DND-41 (cell line): ENCODE measurements at regions not wholly inside any gene's neighbourhood (a gene's known extent, or its start where the extent isn't known, plus 50 kb on each side); places are given as distances from the start of the nearest gene placed in this dataset.

Source experiments
- ATAC-seq: fragments of 200-7000 bp; cut with Tn5 transposase; 3 replicates; pipeline ENCODE4 v1.9.1; 2021; ENCODE audit warnings: low read depth; ENCODE audit not compliant: insufficient read depth
- DNase-seq: peaks from one replicate; pipeline ENCODE4 v3.0.0-alpha.2; 2020
- H2AFZ ChIP-seq: 2 replicates; pipeline ENCODE4 v1.6.0; 2012; ENCODE audit warnings: low read depth, low read length
- H3K27ac ChIP-seq: 2 replicates; pipeline ENCODE4 v1.5.1; 2012; ENCODE audit warnings: low read length, inconsistent platforms
- H3K27me3 ChIP-seq: fragments of 200-600 bp; sonication (generic); 2 replicates; pipeline ENCODE4 v1.6.0; 2012; ENCODE audit warnings: low read length, mild to moderate bottlenecking, inconsistent platforms; ENCODE audit not compliant: insufficient read depth, poor library complexity
- H3K36me3 ChIP-seq: 2 replicates; pipeline ENCODE4 v1.5.1; 2012; ENCODE audit warnings: low read length, inconsistent platforms; ENCODE audit not compliant: insufficient read depth
- H3K4me1 ChIP-seq: 2 replicates; pipeline ENCODE4 v1.5.1; 2012; ENCODE audit warnings: mild to moderate bottlenecking, low read length; ENCODE audit not compliant: insufficient read depth
- H3K4me2 ChIP-seq: 2 replicates; pipeline ENCODE4 v1.6.0; 2012; ENCODE audit warnings: mild to moderate bottlenecking, moderate library complexity, low read length, inconsistent platforms; ENCODE audit not compliant: insufficient read depth
- H3K4me3 ChIP-seq, 2 experiments: fragments of 200-600 bp in 1 of 2; shearing (Covaris generic) in 1 of 2; 2 replicates each; pipeline ENCODE4 v1.5.1; 2012 to 2016; ENCODE audit warnings: inconsistent platforms in 2 of 2, low read length in 2 of 2, mild to moderate bottlenecking in 2 of 2, low read depth in 1 of 2, moderate library complexity in 1 of 2
- H3K79me2 ChIP-seq: 2 replicates; pipeline ENCODE4 v1.6.0; 2012; ENCODE audit warnings: low read length, inconsistent platforms; ENCODE audit not compliant: insufficient read depth
- H3K9ac ChIP-seq: 2 replicates; pipeline ENCODE4 v1.6.0; 2012; ENCODE audit warnings: low read depth, mild to moderate bottlenecking, inconsistent platforms, low read length, moderate library complexity
- H3K9me3 ChIP-seq: 2 replicates; pipeline ENCODE4 v1.5.1; 2012; ENCODE audit warnings: low read length, moderate library complexity, mild to moderate bottlenecking, inconsistent platforms; ENCODE audit not compliant: insufficient read depth, severe bottlenecking
- H4K20me1 ChIP-seq: 2 replicates; pipeline ENCODE4 v1.6.0; 2012; ENCODE audit warnings: low read length; ENCODE audit not compliant: insufficient read depth
- EZH2 ChIP-seq: IDR thresholded peaks from 3 replicates; pipeline ENCODE4 v1.6.1; 2012; ENCODE audit warnings: borderline replicate concordance, low read depth, mild to moderate bottlenecking, moderate library complexity, low read length, inconsistent platforms; ENCODE audit not compliant: severe bottlenecking
- TF ChIP-seq, protein P1 (sequence below): IDR thresholded peaks from 2 replicates; pipeline ENCODE4 v1.5.1; 2012; ENCODE audit warnings: borderline replicate concordance, low read length, moderate library complexity, mild to moderate bottlenecking; ENCODE audit not compliant: poor library complexity, severe bottlenecking; ENCODE audit errors: extremely low read depth

DNA sequence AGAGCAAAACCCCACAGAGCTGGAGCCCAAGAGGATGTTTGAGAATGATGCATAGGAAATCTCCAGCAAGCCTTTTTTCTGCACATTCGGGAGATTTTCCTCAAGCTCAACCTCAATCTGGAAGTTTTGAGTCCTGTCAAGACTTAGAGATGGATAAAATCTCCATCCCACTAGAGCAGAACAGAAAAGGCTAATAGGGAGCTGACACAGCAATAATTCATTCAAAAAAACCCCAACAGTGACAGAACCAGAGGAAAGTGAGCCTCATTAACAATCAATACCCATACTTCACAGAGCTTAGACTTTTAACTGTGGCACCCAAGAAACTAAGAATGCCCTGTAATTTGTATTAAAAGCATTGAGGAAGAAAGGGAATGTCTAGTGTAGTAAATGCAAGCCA is 115.9 kb upstream of the BDNF start:
- Histone ChIP-seq H3K9me3 (no peaks in the 10 kb centered on the region), H3K4me1 (no peaks in the 10 kb centered on the region), H3K27ac (no peak overlapping the region), H3K79me2 (no peaks in the 10 kb centered on the region), H3K27me3 (no peaks in the 10 kb centered on the region), H4K20me1 (no peaks in the 10 kb centered on the region), H3K4me2 (no peak overlapping the region), H3K36me3 (no peaks in the 10 kb centered on the region), H2AFZ (no peak overlapping the region), H3K4me3 (no peak overlapping the region), H3K9ac (no peak overlapping the region)
- DNase-seq = no peak
- no peak for ATAC-seq
- TF ChIP-seq, protein P1, sequence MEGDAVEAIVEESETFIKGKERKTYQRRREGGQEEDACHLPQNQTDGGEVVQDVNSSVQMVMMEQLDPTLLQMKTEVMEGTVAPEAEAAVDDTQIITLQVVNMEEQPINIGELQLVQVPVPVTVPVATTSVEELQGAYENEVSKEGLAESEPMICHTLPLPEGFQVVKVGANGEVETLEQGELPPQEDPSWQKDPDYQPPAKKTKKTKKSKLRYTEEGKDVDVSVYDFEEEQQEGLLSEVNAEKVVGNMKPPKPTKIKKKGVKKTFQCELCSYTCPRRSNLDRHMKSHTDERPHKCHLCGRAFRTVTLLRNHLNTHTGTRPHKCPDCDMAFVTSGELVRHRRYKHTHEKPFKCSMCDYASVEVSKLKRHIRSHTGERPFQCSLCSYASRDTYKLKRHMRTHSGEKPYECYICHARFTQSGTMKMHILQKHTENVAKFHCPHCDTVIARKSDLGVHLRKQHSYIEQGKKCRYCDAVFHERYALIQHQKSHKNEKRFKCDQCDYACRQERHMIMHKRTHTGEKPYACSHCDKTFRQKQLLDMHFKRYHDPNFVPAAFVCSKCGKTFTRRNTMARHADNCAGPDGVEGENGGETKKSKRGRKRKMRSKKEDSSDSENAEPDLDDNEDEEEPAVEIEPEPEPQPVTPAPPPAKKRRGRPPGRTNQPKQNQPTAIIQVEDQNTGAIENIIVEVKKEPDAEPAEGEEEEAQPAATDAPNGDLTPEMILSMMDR = no peak
- no peak for TF ChIP-seq EZH2

DNA sequence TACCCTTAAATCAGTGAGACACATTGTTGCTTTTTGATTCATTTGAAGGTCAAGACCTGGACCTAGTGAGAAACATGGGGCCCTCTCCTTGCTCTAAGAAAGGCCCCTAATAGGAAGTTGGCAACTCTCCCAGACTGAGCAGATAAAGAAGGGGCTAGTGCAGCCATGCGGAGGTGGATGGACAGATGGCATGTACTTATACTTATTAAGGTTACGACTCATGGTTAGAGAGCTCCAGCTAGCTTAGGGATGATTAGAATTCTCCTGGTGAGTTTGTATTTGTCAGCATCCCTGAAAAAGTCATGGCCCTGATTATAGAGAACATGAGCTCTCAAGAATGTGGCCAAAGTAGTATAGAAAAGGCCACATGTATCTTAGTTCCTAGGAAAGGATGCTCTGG is 112.1 kb upstream of the BDNF start:
- H3K4me2 ChIP-seq = no peak overlapping the region
- no peak overlapping the region for H2AFZ ChIP-seq
- no peaks in the 10 kb centered on the region for H4K20me1 ChIP-seq
- TF ChIP-seq, protein P1 = no peak
- TF ChIP-seq EZH2 = no peak
- H3K27ac ChIP-seq = no peak overlapping the region
- ATAC-seq = no peak
- no peak for DNase-seq
- no peaks in the 10 kb centered on the region for H3K27me3 ChIP-seq
- no peaks in the 10 kb centered on the region for H3K9me3 ChIP-seq
- no peak overlapping the region for H3K4me3 ChIP-seq
- H3K4me1 ChIP-seq = no peaks in the 10 kb centered on the region
- H3K36me3 ChIP-seq = no peaks in the 10 kb centered on the region
- H3K9ac ChIP-seq = no peak overlapping the region
- H3K79me2 ChIP-seq = no peaks in the 10 kb centered on the region

DNA sequence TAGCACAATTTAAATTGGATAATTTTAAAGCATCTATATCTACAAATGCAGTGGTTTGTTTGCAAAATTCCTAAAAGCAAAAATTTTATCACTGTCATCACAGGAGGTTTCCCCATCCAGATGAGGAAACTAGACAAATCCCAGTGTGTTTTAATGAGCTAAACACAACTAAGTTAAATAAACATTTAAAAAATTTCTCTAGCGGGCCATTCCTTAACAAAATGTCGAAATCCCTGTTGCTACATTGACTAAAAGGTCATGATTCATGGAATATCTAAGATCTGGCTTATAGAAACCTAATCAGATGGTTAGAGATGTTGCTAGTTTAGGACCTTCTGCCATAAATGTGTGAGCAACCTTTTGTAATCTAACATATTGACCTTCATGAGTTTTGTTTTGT is 107.3 kb upstream of the BDNF start:
- Histone ChIP-seq H3K27ac (no peak overlapping the region), H3K36me3 (no peaks in the 10 kb centered on the region), H3K4me2 (no peak overlapping the region), H3K79me2 (no peaks in the 10 kb centered on the region), H3K4me1 (no peaks in the 10 kb centered on the region), H3K4me3 (no peak overlapping the region), H3K9ac (no peak overlapping the region), H3K27me3 (no peaks in the 10 kb centered on the region), H3K9me3 (no peaks in the 10 kb centered on the region), H4K20me1 (no peaks in the 10 kb centered on the region), H2AFZ (no peak overlapping the region)
- no peak for TF ChIP-seq EZH2
- TF ChIP-seq, protein P1 = no peak
- no peak for ATAC-seq
- no peak for DNase-seq

DNA sequence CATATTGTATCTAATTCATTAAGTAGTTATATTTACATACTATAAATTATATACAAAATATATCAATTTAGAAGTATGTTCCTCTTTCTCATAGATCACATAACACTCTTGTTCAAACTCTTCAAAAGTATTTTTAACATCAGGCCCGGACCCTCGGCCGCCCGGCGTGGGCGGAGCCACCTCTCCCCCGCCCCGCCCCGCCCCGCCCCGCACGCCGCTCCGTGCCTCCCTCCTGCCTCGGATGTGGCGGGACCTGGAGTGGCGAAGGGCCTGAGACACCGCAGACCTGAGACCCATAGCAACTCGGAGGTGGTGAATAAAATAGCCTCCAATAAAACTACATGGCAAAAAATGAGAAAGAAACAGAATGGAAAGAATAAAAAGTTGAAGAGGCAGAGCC is 105.9 kb upstream of the BDNF start:
- Histone ChIP-seq H3K4me2 (no peak overlapping the region), H3K9me3 (no peaks in the 10 kb centered on the region), H3K27ac (no peak overlapping the region), H2AFZ (no peak overlapping the region), H3K36me3 (no peaks in the 10 kb centered on the region), H3K27me3 (no peaks in the 10 kb centered on the region), H3K79me2 (no peaks in the 10 kb centered on the region), H4K20me1 (no peaks in the 10 kb centered on the region), H3K4me1 (no peaks in the 10 kb centered on the region), H3K9ac (no peak overlapping the region), H3K4me3 (no peak overlapping the region)
- no peak for ATAC-seq
- DNase-seq = no peak
- TF ChIP-seq EZH2 = no peak
- TF ChIP-seq, protein P1 = no peak
